Activated naive CD8-positive, alpha-beta T cell (primary cell): ENCODE measurements at regions not wholly inside any gene's neighbourhood (a gene's known extent, or its start where the extent isn't known, plus 50 kb on each side); places are given as distances from the start of the nearest gene placed in this dataset.

Experiments
- H3K27ac Mint-ChIP-seq: one replicate; pipeline ENCODE4 v1.8.0; 2021; ENCODE audit warnings: mixed read lengths
- H3K27me3 Mint-ChIP-seq: one replicate; pipeline ENCODE4 v1.8.0; 2021; ENCODE audit warnings: mixed read lengths
- H3K36me3 Mint-ChIP-seq: one replicate; pipeline ENCODE4 v1.8.0; 2021; ENCODE audit warnings: mixed read lengths
- H3K4me1 Mint-ChIP-seq: one replicate; pipeline ENCODE4 v1.8.0; 2021; ENCODE audit warnings: low read depth, mixed read lengths
- H3K4me3 Mint-ChIP-seq: one replicate; pipeline ENCODE4 v1.8.0; 2021; ENCODE audit warnings: mild to moderate bottlenecking, mixed read lengths
- H3K9me3 Mint-ChIP-seq: one replicate; pipeline ENCODE4 v1.8.0; 2021; ENCODE audit warnings: low read depth, mixed read lengths

DNA sequence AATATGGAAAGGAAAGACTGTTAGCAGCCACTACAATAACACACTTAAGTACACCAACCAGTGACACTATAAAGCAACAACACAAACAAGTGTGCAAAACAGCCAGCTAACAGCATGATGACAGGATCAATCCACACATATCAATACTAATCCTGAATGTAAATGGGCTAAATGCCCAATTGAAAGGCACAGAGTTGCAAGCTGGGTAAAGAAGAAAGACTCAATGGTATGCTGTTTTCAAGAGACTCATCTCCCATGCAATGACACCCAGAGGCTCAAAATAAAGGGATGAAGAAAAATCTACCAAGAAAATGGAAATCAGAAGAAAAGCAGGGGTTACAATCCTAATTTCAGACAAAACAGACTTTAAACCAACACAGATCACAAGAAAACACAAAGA, 94.2 kb upstream of the ENPEP start:
- Mint-ChIP-seq H3K36me3 (peaks cover 7% of the 10 kb centered on the region), H3K27ac (no peak overlapping the region), H3K4me1 (no peaks in the 10 kb centered on the region), H3K27me3 (no peaks in the 10 kb centered on the region), H3K9me3 (peaks cover 18% of the 10 kb centered on the region), H3K4me3 (no peak overlapping the region)

- Mint-ChIP-seq H3K4me3 (no peak overlapping the region), H3K27me3 (peaks cover 5% of the 10 kb centered on the region), H3K4me1 (no peaks in the 10 kb centered on the region), H3K36me3 (no peaks in the 10 kb centered on the region), H3K9me3 (no peaks in the 10 kb centered on the region), H3K27ac (no peak overlapping the region)
These were observed 103.5 kb upstream of the ENPEP start for GRCh38 chr4:110372485-110372884.

DNA sequence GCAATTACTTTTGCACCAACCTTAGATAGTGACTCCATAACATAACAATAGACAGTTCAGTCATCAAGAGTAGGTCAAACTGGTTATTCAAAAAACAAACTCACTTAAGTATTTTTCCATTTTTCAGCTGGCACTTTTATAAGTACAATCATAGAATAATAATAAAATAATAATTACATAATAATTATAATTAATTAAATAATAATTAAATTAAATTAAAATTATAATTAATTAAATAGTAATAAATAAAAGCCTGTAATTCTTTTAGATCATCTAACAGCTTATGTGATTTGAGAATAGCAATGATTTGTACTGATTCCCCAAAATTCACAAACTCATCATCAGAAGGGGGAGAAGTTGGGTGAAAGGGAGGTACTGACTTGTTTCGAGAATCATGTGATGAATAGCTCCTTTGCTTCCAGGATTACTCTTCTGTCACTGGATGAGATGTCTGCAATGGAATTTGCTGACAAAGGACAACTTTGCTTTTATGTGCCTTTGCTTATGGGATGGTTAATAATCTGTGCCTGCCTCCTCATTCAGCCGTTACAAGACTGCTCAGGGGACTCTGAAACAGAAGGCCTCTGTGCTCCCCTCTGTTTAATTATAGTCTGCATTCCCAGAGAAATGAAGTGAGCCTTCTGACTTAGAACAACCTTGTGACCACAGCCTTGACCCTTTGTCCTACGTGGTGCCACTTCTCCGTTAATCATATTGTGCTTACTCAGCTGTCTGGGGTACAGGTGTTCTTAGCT, 104.8 kb upstream of the ENPEP start:
- H3K9me3 Mint-ChIP-seq: no peaks in the 10 kb centered on the region
- H3K4me1 Mint-ChIP-seq: no peaks in the 10 kb centered on the region
- no peak overlapping the region for H3K27ac Mint-ChIP-seq
- H3K27me3 Mint-ChIP-seq: peaks cover 5% of the 10 kb centered on the region
- H3K4me3 Mint-ChIP-seq: no peak overlapping the region
- no peaks in the 10 kb centered on the region for H3K36me3 Mint-ChIP-seq

DNA sequence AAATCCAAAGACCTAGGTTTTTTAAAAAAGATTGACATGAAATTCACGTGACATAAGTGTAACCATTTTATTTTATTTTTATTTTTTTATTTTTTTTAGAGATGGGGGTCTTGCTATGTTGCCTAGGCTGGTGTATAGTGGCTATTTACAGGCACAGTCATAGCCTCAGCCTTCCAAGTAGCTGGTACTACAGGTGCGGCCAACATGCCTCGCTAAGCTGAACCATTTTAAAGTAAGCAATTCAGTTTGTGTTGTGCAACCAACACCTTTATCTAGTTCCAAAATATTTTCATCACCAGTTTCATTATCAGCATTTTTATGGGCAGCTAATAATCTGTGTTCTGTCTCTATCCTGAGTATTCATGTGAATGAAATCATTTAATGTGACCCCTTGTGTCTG, 107.5 kb upstream of the ENPEP start:
- Mint-ChIP-seq H3K27ac (no peak overlapping the region), H3K27me3 (peaks cover 5% of the 10 kb centered on the region), H3K36me3 (no peaks in the 10 kb centered on the region), H3K4me3 (no peak overlapping the region), H3K9me3 (no peaks in the 10 kb centered on the region), H3K4me1 (no peaks in the 10 kb centered on the region)

DNA sequence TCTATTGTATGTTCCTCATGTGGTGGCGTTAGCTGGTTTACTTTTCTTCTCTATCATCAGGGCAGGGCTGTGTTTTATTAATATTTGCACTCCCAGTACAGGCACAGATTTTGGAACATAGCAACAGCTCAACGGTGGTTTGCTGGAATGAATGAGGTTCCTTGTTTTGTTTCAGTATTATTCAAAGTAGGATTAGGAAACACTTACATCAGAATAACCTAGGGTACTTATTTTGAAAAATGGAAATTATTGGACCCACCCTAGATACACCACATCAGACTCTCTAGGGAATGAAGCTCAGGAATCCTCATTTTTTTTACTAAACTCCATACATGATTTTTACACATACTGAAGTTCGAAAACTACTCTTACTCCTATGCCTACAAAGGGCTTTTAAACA, 108.8 kb upstream of the ENPEP start:
- Mint-ChIP-seq H3K27me3 (no peaks in the 10 kb centered on the region), H3K27ac (no peak overlapping the region), H3K36me3 (no peaks in the 10 kb centered on the region), H3K4me1 (no peaks in the 10 kb centered on the region), H3K9me3 (no peaks in the 10 kb centered on the region), H3K4me3 (no peak overlapping the region)

DNA sequence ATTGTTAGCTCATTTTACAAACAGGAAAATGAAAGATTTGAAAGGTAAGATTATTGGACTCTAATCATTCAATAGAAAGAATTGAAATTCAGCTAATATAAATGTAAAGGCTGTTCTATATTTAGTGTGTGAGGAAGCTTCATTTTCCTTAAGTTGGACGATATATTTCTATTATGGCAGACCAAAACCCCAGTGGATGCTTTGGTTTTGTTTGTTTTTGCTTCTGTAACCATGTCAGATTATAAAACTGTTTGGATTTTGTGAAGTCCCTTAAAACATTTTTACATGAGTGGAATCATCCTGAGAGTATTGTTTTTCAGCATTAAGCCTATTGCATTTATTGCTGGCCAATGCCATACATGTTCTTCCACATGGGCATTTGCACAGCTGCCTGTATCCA, 110.2 kb upstream of the ENPEP start:
- Mint-ChIP-seq H3K4me3 (no peak overlapping the region), H3K27ac (no peak overlapping the region), H3K9me3 (no peaks in the 10 kb centered on the region), H3K36me3 (no peaks in the 10 kb centered on the region), H3K27me3 (peaks cover 2% of the 10 kb centered on the region), H3K4me1 (no peaks in the 10 kb centered on the region)

GRCh38 chr4:110364911-110365520, 110.9 kb upstream of the ENPEP start:
- Mint-ChIP-seq H3K27ac (no peak overlapping the region), H3K36me3 (no peaks in the 10 kb centered on the region), H3K4me3 (no peak overlapping the region), H3K27me3 (peaks cover 2% of the 10 kb centered on the region), H3K4me1 (no peaks in the 10 kb centered on the region), H3K9me3 (no peaks in the 10 kb centered on the region)

DNA sequence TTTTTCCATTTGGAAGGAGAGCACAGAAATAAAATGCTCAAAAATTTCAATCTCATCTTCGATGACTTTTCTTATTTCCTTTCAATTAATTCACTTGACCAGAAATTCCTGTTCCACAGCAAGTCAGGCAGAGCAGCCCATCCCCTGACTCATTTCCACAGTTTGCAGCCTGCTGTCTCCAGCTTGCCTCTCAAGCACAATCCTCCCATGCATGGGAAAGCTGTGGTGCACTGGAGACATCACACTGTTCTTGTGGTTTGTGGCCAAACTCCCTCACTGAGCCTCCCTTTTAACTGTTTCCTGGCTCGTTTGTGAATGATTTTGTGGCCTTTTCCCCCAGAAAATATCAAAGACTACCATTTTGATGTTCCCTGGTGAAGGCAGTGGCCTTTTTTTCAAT, 114.0 kb upstream of the ENPEP start:
- Mint-ChIP-seq H3K9me3 (no peaks in the 10 kb centered on the region), H3K4me1 (no peaks in the 10 kb centered on the region), H3K27me3 (peaks cover 2% of the 10 kb centered on the region), H3K36me3 (no peaks in the 10 kb centered on the region), H3K4me3 (no peak overlapping the region), H3K27ac (no peak overlapping the region)

GRCh38 chr4:110359076-110359475, 116.9 kb upstream of the ENPEP start:
- Mint-ChIP-seq H3K27ac (no peak overlapping the region), H3K4me3 (no peak overlapping the region), H3K9me3 (no peaks in the 10 kb centered on the region), H3K4me1 (no peaks in the 10 kb centered on the region), H3K36me3 (no peaks in the 10 kb centered on the region), H3K27me3 (peaks cover 2% of the 10 kb centered on the region)

DNA sequence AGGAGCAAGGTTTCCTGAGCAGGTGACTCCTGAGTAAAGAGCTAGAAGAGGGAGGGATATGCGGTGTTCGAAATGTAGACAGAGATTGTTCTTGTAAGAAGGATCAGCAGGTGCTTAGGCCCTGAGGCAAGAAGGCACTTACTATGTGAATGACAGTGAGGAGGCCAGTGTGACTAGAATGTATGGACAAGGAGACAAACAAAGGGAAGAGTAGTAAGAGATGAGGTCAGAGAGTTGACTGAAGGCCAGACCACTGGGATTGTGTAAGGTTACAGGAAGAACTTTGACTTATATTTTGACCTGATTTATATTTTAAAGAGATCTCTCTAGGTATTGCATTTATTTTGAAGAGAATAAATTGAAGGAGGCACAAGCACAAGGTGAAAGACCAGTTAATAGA, 118.4 kb upstream of the ENPEP start:
- H3K27me3 Mint-ChIP-seq: peaks cover 2% of the 10 kb centered on the region
- H3K9me3 Mint-ChIP-seq: no peaks in the 10 kb centered on the region
- H3K4me1 Mint-ChIP-seq: no peaks in the 10 kb centered on the region
- H3K36me3 Mint-ChIP-seq: no peaks in the 10 kb centered on the region
- no peak overlapping the region for H3K4me3 Mint-ChIP-seq
- no peak overlapping the region for H3K27ac Mint-ChIP-seq

GRCh38 chr4:110354460-110354859, 121.5 kb upstream of the ENPEP start:
- Mint-ChIP-seq H3K27me3 (peaks cover 1% of the 10 kb centered on the region), H3K4me1 (no peaks in the 10 kb centered on the region), H3K27ac (no peak overlapping the region), H3K36me3 (no peaks in the 10 kb centered on the region), H3K9me3 (no peaks in the 10 kb centered on the region), H3K4me3 (no peak overlapping the region)

- no peaks in the 10 kb centered on the region for H3K9me3 Mint-ChIP-seq
- H3K27ac Mint-ChIP-seq: no peak overlapping the region
- H3K36me3 Mint-ChIP-seq: no peaks in the 10 kb centered on the region
- no peak overlapping the region for H3K4me3 Mint-ChIP-seq
- H3K27me3 Mint-ChIP-seq: peaks cover 1% of the 10 kb centered on the region
- H3K4me1 Mint-ChIP-seq: no peaks in the 10 kb centered on the region
These were observed 123.1 kb upstream of the ENPEP start for GRCh38 chr4:110352670-110353442.

DNA sequence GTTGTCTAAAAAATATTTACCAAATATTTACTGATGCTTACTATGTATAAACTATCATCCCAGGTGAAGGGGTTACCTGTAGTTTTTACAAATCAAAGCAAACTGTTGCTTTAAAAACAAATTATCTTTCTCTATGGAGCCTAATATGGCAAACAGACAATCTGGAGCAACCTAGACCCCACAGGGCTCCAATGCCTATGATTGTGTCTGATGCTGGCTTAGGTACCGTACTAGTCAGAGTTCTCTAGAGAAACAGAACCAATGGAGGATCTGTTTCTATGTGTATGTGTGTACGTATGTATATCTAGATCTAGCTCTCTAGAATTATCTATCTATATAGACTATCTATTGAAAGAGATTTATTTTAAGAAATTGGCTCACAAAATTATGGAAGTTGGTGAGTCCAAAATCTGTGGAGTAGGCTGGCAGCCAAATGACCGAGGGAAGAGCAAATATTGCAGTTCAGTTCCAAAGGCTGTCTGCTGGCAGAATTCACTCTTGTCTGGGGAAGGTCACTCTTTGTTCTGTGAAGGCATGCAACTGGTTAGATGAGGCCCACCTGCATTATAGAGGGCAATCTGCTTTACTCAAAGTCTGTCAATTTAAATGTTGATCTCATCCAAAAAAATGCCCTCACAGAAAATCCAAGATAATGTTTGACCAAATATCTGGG, 127.1 kb upstream of the ENPEP start:
- Mint-ChIP-seq H3K9me3 (no peaks in the 10 kb centered on the region), H3K4me1 (no peaks in the 10 kb centered on the region), H3K27ac (no peak overlapping the region), H3K4me3 (no peak overlapping the region), H3K27me3 (peaks cover 1% of the 10 kb centered on the region), H3K36me3 (no peaks in the 10 kb centered on the region)

- no peaks in the 10 kb centered on the region for H3K36me3 Mint-ChIP-seq
- peaks cover 3% of the 10 kb centered on the region for H3K27me3 Mint-ChIP-seq
- H3K4me3 Mint-ChIP-seq: no peak overlapping the region
- no peaks in the 10 kb centered on the region for H3K4me1 Mint-ChIP-seq
- H3K27ac Mint-ChIP-seq: no peak overlapping the region
- H3K9me3 Mint-ChIP-seq: no peaks in the 10 kb centered on the region
These were observed 128.2 kb upstream of the ENPEP start for GRCh38 chr4:110347805-110348204.

- H3K4me3 Mint-ChIP-seq: no peak overlapping the region
- H3K36me3 Mint-ChIP-seq: no peaks in the 10 kb centered on the region
- H3K4me1 Mint-ChIP-seq: no peaks in the 10 kb centered on the region
- H3K27ac Mint-ChIP-seq: no peak overlapping the region
- H3K9me3 Mint-ChIP-seq: no peaks in the 10 kb centered on the region
- H3K27me3 Mint-ChIP-seq: peaks cover 2% of the 10 kb centered on the region
These were observed 131.8 kb upstream of the ENPEP start for GRCh38 chr4:110344165-110344564.
